Fibroblast of skin of back (primary cell): ENCODE measurements at regions not wholly inside any gene's neighbourhood (a gene's known extent, or its start where the extent isn't known, plus 50 kb on each side); places are given as distances from the start of the nearest gene placed in this dataset.

ENCODE experiments used
- DNase-seq: peaks from one replicate; pipeline ENCODE4 v3.0.0-alpha.2; 2013

DNA sequence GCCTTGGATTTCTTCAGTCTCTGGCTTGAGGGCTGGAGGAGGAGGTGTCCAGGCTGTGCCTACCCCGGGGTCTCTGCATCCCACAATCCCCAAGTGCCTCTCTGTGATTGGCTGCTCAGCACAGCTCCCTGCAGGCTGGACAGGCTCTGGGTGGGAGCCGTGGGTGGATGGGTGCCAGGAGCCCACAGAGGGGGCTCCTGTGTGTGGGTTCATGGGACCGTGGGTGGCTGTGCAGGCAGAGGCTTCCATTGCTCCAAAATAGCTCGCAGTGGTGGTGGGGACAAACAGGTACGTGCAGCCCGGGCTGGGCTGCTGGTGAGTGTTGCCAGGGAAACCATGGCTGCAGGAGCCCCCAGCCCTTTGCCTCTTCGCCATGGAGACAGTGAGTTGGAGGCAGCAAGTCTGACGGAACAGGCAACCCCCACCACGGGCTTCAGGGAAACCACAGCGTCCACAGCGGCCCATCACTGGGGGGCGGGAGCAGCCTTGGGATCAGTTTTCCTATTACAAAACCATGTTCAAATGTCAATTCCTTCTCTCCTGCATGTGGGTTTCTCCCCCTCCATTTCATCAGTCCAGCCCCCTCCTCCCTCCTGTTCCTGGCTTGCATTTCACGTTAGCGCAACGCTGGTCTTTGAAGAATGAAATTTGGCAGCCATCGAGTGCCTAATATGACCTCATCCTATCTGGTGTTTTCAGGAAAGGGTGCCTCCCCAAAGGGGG, 155.2 kb downstream of the TRIM29 start:
- no peak for DNase-seq

GRCh38 chr11:119980431-119980830, 157.5 kb downstream of the TRIM29 start:
- no peak for DNase-seq

GRCh38 chr11:119979701-119980100, 158.2 kb downstream of the TRIM29 start:
- DNase-seq = no peak

GRCh38 chr11:119978696-119979095, 159.2 kb downstream of the TRIM29 start:
- DNase-seq = no peak

DNA sequence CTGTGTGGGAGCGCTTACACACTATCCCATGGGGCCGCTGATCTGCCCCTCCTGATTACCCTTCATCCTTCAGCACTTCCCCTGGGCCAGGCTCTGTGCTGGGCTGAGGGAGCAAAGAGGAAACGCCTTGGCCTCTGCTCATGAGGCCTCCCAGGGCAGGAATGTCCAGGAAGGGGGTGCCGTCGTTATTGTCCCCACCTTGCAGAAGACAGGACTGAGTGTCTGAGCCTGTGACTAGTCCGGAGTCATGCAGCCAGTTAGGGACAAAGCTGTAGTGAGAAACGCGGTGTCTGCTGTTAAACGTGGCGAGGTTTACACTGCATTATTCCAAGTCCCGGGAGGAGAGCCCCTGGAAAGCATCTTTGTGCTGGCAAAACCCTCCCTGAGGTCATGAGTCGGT, 160.0 kb downstream of the TRIM29 start:
- no peak for DNase-seq

DNA sequence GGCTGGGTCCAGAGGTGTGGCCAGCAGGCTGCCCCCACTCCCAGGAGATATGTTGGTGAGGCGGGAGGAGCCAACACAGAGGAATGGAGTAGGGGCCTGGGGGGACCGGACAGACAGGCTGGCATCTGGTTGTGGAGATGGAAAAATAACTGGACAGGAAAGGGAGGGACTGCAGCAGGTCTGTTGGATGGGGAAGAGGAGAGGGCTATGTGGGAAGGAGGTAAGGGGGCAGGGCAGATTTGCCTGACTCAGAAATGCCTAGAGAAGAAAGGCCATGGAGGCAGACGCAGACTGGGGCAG, 160.4 kb downstream of the TRIM29 start:
- DNase-seq = no peak

- no peak for DNase-seq
These were observed 160.9 kb downstream of the TRIM29 start for GRCh38 chr11:119976805-119977560.

- DNase-seq = no peak
These were observed 162.3 kb downstream of the TRIM29 start for GRCh38 chr11:119975561-119976152.

GRCh38 chr11:119974467-119974866, 163.4 kb downstream of the TRIM29 start:
- DNase-seq = no peak

- no peak for DNase-seq
These were observed 163.9 kb downstream of the TRIM29 start for GRCh38 chr11:119974051-119974450.

DNA sequence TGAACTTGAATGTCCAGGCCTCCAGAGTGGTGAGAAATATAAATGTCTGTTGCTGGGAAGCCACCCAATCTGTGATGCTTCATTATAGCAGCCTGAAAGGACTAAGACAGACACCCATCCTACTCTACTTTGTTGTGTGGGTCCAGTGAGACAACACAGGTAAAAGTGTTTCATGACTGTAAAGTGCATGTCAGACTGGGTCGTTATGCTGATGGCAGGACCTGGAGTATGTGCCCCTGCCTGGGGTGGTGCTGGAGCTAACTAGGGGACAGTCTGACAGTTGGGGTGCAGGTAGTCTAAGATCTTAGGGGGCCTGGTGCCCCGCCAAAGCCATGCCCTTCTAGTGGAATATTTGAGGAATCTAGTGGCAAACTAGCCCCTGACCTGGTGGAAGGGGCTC, 165.6 kb downstream of the TRIM29 start:
- no peak for DNase-seq

GRCh38 chr11:119970555-119971304, 167.2 kb downstream of the TRIM29 start:
- DNase-seq = no peak

DNA sequence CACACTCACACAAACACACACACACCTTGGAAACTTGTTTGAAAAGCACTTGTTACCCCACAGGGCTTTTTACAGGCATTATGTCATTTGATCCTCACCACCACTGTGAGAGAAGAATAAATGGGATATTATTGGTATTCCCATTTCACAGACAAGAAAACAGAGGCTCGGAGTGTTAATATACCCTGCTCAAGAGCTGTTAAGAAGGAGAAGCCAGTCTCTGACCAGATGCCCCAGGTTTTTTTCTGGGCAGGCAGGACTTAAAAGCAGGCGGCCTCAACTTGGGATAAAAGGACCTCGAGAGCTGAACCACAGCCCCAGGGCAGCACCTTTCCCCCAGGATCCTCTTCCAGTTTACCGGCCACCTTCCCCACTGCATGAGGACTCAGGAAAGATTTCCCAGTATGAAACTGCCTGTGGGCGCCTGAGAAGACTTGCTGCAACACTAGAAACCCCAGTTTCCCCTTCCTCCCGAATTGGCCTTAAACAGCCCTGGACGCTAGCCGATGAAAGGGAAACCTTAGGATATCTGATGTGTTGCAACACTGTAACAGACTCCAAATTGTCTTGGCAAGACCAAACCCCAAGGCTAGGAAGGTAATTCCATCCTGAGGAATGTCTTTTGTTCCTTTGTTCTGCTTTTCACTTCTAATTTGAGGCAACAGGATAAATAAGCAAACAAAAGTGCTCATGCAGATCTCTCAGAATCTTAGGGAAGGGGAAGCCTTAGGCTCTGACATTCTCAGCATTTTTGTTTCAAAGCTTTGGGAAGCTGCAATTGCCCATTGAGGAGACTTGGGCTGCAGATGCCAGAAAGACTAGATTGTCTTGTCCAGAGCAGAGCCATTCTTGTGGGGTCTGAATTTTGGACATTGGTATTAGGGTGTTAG, 173.5 kb downstream of the TRIM29 start:
- no peak for DNase-seq

GRCh38 chr11:119957951-119958350, 180.0 kb downstream of the TRIM29 start:
- no peak for DNase-seq

- no peak for DNase-seq
These were observed 185.5 kb downstream of the TRIM29 start for GRCh38 chr11:119952441-119952840.

DNA sequence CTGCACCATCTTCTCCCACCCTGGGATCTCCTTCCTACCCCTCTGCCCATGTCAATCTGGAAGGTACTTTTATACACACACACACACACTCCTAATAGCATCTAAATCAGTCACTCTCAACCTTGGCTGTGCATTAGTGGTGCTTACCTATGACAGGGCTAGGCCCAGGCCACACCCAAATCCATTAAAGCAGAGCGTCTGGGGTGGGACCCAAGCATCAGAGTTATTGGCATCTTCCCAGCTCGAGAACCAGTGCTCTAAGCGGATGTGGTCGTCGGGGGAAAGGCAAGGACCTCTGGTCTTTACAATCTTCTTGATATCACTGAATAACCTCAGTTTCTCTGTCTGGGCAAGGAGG, 194.6 kb downstream of the TRIM29 start:
- DNase-seq = no peak

- no peak for DNase-seq
These were observed 195.2 kb downstream of the TRIM29 start for GRCh38 chr11:119942583-119943297.

DNA sequence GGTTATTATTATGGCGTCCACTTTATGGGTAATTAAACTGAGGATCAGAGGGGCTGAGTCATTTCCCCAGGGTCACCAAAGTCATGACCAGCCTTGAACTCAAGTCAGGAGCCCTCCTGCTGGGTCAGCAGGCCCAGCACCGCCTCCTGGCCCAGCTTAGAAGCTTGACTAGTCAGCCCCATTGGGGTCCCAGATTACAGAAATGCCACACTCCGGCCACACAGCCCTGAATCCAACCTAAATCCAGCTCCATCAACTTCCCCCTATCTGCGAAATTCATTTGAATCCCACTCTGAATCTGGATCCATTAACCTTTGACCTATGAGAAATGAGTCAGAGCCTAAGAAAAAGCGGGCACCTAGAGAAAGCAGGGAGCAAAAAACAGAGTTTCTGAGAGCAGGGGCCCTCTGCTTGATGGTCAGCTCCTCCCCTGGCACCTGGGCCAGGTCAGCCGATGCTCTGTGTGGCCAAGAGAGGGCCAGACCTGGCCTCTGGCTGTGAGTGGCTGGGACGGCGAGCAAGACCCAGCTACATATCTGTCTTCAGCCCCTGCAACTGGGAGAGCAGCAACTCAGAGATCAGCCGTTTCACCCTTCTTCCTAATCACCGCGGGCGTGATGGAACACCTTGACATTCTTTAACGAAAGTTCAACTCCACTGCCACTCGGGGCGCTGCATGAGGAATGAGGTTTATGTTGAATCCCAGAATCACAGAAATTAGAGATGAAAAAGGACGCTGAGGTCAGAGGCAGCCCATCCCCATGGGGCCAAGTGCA, 196.1 kb downstream of the TRIM29 start:
- no peak for DNase-seq

GRCh38 chr11:119941171-119941570, 196.7 kb downstream of the TRIM29 start:
- no peak for DNase-seq

GRCh38 chr11:119940401-119940976, 197.4 kb downstream of the TRIM29 start:
- no peak for DNase-seq
